NOMO-1 treated with DMSO at 0.1 percent for 48 hours (cell line): ENCODE measurements at regions not wholly inside any gene's neighbourhood (a gene's known extent, or its start where the extent isn't known, plus 50 kb on each side); places are given as distances from the start of the nearest gene placed in this dataset.

Experiments used
- DNase-seq: peaks from one replicate; lab custom pipeline; 2025; ENCODE audit not compliant: unreplicated experiment; lab: John Stamatoyannopoulos, UW

- DNase-seq = no peak
Measured at GRCh38 chr4:134260126-134260525, 58.5 kb upstream of the PABPC4L start.
